Endometrial microvascular endothelial cells (primary cell): ENCODE measurements at regions not wholly inside any gene's neighbourhood (a gene's known extent, or its start where the extent isn't known, plus 50 kb on each side); places are given as distances from the start of the nearest gene placed in this dataset.

Experiments
- in situ Hi-C: cut with HindIII; loops from 2 replicates; pipeline ENCODE4 v1.10.0; 2017; ENCODE audit warnings: low sequenced_read_pairs, low pct_unique_long_range_greater_than_20kb; ENCODE audit errors: inconsistent ontology term

DNA sequence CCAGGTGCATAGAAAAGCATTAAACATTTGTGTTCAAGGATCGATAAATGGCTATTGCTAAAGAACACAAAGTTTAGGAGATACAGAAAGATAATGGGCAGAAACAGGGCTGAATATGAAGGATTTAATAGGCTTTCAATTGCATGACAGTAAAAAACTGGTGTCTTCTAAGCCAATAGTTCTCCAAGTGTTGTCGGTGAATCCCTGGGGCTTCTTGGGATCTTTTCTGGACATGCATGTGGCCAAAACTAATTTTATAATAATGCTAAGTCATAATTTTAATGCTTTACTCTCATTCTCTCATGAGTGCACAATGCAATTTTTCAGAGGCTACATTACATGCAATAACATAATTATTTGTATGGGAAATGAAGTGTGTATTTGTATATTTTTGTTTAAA, 521.1 kb upstream of the ANKRD30A start:
- in situ Hi-C loops, result no loop called here

DNA sequence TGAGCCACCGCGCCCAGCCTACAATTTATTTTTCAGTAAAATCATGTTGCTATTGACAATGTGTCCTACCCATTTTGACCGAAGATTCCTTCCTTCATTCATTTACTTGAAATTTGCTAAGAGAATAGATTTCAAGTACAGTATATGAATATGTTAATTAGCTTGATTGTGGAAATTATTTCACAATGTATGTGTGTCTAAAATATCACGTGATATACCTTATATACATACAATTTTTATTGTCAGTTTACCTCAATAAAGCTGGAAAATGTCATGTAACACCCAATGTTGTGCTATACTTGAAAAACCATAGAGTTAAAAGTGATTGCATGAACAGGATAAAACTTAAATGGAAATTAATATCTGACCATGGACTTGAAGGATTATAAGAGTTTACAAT, 521.7 kb upstream of the ANKRD30A start:
- in situ Hi-C loops, result no loop called here

DNA sequence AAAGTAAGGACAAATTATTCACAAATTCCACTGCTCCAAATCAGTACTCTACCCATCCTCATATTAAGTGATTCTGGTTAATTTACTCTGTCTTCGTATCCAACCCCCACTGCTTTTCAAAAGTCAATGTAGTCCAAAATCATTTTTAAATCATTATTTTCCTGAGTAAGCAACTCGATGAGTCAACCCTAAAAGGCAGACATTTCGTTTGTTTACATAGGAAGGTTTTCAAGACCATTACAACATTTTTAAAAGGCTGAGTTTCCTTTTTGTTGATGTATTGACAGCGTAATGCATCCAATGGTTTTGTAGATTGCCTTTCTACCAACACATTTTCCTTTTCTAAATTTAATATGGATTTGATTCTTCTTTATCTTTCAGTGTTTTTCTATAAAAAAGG, 523.0 kb upstream of the ANKRD30A start:
- in situ Hi-C loops, result no loop called here

GRCh38 chr10:36597756-36598320, 527.6 kb upstream of the ANKRD30A start:
- in situ Hi-C loops, result no loop called here

DNA sequence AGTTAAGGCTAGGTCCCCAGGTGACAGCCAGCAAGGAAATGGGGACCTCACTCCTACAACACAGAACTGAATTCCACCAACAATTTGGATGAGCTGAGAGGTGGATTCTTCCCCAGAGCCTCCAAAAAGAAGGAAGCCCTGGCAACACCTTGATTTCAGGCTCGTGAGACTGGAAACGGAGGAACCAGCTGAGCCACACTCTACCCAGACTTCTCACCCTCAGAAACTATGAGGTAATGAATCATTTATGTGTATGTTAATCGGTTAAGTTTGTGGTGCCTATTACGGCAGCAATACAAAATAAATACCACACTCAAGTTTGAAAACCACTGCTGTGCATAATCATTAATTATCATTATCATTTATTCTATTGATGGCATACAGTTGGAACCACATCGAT, 532.4 kb upstream of the ANKRD30A start:
- in situ Hi-C loops, result no loop called here

GRCh38 chr10:36591436-36591835, 534.0 kb upstream of the ANKRD30A start:
- in situ Hi-C loops, result no loop called here

DNA sequence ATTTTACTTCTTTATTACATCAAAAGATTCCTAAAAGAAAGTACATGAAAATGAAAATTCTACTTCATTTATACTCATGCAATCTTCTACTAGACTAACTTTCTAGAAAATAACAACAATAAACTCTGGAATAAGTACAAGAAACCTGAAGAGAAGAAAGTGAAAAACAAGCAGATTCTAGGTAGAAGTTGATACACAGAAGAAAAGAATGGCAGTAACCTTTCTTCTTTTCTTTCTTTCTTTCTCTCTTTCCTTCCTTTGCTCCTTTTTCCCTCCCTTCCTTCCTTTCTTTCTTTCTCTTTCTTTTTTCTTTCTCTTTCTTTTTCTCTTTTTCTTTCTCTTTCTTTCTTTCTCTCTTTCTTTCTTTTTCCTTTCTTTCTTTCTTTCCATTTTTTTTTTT, 541.7 kb upstream of the ANKRD30A start:
- in situ Hi-C loops, result no loop called here

GRCh38 chr10:36581237-36581636, 544.2 kb upstream of the ANKRD30A start:
- in situ Hi-C loops, result no loop called here

GRCh38 chr10:36578306-36578705, 547.1 kb upstream of the ANKRD30A start:
- in situ Hi-C loops, result no loop called here

- in situ Hi-C loops, result no loop called here
These were observed 548.3 kb upstream of the ANKRD30A start for GRCh38 chr10:36577126-36577525.

GRCh38 chr10:36574207-36574606, 551.2 kb upstream of the ANKRD30A start:
- in situ Hi-C loops, result no loop called here

DNA sequence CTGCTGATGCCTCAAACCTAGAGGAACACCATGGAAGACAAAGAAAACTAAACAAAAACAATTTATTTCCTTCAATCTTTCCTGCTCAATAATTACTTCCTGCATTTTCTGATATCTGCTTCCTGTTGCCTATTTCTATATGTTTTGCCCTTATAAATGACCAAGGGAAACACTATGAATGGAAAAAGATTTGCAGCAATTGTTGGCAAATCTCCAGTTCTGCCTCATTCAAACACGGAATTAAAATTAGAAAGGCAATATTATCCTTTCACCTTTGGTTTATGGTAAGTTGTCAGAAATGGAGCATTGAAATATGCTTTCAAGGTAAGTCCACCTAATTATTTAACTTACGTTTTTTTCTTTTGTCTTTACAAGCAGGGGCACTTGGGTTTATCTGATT, 552.2 kb upstream of the ANKRD30A start:
- in situ Hi-C loops, result no loop called here

- in situ Hi-C loops, result no loop called here
These were observed 561.0 kb upstream of the ANKRD30A start for GRCh38 chr10:36564433-36564832.

DNA sequence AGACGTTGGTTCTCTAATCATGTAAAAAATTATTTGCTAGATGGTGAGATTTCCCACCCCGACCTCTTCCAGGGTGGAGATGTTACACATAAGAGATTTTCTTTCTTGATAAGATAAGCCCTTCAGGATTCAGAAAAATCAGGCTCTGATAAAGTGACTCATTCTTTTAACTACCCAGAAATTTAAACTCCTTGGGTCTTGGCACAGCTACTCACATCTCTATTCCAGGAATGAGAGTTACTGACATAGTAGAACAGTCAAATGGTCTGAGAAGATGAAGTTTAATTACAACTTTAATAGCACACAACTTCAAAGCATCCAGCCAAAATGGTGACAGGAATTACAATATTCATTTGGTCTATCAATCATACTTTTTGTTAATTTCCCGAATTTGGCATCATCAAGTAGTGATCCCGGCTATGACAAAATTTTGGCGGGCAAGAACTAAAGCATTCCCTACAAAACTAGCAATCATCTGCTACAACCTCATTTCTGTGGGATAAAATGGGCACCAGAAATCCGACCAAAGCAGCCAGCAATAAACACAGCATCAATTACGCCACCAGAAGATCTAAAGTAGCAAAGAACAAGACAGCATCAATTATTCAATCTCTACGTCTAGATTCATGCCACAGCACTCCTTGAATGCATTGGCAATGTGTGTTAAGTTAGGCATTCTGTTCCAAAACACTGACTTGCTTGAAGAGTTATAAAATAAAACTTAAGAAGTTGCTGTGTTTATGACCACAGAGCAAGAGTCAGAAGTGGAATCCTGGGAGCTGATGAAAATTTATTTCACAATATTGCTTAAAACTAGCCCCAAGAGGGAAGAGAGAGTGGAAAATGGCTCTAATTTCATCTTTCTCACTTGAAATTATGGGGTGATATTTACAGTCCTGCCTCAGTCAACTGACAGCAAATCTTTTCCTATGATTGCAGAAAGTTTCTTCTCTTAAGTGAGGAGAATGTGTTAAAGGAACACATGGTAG, 565.7 kb upstream of the ANKRD30A start:
- in situ Hi-C loops, result no loop called here

- in situ Hi-C loops, result no loop called here
These were observed 568.9 kb upstream of the ANKRD30A start for GRCh38 chr10:36556468-36556867.

DNA sequence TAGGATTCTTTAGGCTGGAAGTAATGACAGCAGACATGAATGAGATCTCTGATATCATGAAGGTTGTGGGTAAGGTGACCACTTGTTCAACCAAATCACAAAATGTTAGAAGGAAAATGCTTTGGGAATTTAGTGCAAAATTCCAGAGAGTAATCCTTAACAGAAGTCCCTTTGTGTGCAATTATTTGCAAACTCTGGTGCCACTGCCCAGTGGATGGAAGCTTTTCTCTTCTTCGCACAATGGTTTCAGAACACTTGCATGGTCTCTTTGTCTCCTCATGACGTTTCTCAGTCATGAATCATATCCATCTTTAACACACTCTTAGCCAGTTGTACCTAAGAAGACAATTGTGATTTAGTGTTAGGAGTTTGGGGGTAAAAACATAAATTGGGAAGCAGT, 570.4 kb upstream of the ANKRD30A start:
- in situ Hi-C loops, result no loop called here

GRCh38 chr10:36547965-36548364, 577.4 kb upstream of the ANKRD30A start:
- in situ Hi-C loops, result no loop called here

DNA sequence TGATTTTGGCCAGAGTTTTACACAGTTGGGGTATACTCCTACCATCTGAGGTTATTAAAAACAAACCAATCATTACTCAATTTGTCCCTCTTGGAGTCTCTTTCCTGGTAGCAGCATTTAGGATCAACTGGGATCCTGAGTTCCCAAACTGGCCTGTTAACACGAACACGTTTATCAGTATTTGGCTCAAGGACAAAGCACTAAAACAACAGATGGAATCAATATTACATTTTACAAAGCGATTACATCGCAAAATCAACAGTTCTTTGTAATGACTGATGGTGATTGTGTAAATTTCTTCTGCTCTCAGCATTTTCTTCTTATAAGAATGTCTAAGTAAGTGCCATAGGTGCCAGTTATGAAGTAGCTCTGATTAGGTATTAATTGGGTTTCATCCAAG, 582.9 kb upstream of the ANKRD30A start:
- in situ Hi-C loops, result no loop called here

- in situ Hi-C loops, result no loop called here
These were observed 584.8 kb upstream of the ANKRD30A start for GRCh38 chr10:36540611-36541010.

- in situ Hi-C loops, result no loop called here
These were observed 586.3 kb upstream of the ANKRD30A start for GRCh38 chr10:36538953-36539586.
